IMR-90 (cell line): ENCODE measurements at regions not wholly inside any gene's neighbourhood (a gene's known extent, or its start where the extent isn't known, plus 50 kb on each side); places are given as distances from the start of the nearest gene placed in this dataset.
A peak's percentile ranks its signal among the peaks of the same experiment; 100 is the strongest.

Source experiments
- ATAC-seq: fragments of 200-7000 bp; cut with Tn5 transposase; 2 replicates; pipeline ENCODE4 v1.9.1; 2020; ENCODE audit warnings: low read depth, mild to moderate bottlenecking, moderate library complexity
- BruUV-seq: library from RNA; stranded (reverse); fragments of 400-500 nt; replicated peaks from 2 replicates; lab custom pipeline; 2021; lab: Mats Ljungman, UMichigan
- CTCF ChIA-PET: fragments of 300-600 bp; formaldehyde crosslinking; extraction: SDS; loops from one replicate; lab custom pipeline; 2021; ENCODE audit warnings: antibody characterized with exemption; lab: Yijun Ruan, JAX
- POLR2A ChIA-PET: fragments of 300-600 bp; sonication (Branson Sonifier 250); formaldehyde crosslinking; loops from one replicate; lab custom pipeline; 2022; ENCODE audit warnings: antibody characterized with exemption; ENCODE audit not compliant: unreplicated experiment; lab: Charles Lee
- DNase-seq: peaks from one replicate; pipeline ENCODE4 v3.0.0; 2013
- H2AFZ ChIP-seq: replicated peaks from 2 replicates; pipeline ENCODE3; 2013; ENCODE audit warnings: low read length, mild to moderate bottlenecking; ENCODE audit not compliant: poor library complexity
- H2AK5ac ChIP-seq: 2 replicates; pipeline ENCODE4 v1.6.1; 2013; ENCODE audit warnings: low read depth, low read length, inconsistent platforms
- H2AK9ac ChIP-seq: replicated peaks from 2 replicates; pipeline ENCODE3; 2013; ENCODE audit warnings: mild to moderate bottlenecking, low read depth, low read length, moderate library complexity; ENCODE audit not compliant: poor library complexity
- H2BK120ac ChIP-seq: 2 replicates; pipeline ENCODE4 v1.6.1; 2013; ENCODE audit warnings: low read depth, low read length, inconsistent platforms
- H2BK15ac ChIP-seq: 3 replicates; pipeline ENCODE4 v1.6.1; 2013; ENCODE audit warnings: low read depth, low read length, inconsistent platforms
- H2BK20ac ChIP-seq: 2 replicates; pipeline ENCODE4 v1.6.1; 2013; ENCODE audit warnings: low read depth, mild to moderate bottlenecking, inconsistent platforms, low read length, moderate library complexity
- H2BK5ac ChIP-seq: 2 replicates; pipeline ENCODE4 v1.6.1; 2013; ENCODE audit warnings: mild to moderate bottlenecking, low read depth, low read length, inconsistent platforms; ENCODE audit not compliant: poor library complexity, severe bottlenecking
- H3K14ac ChIP-seq: replicated peaks from 2 replicates; pipeline ENCODE4 v1.6.1; 2013; ENCODE audit warnings: low read depth, low read length, inconsistent platforms
- H3K18ac ChIP-seq: 2 replicates; pipeline ENCODE4 v1.6.1; 2013; ENCODE audit warnings: low read depth, low read length, control low read depth
- H3K23ac ChIP-seq: 2 replicates; pipeline ENCODE4 v1.6.1; 2013; ENCODE audit warnings: low read depth, low read length, inconsistent platforms
- H3K27ac ChIP-seq: 2 replicates; pipeline ENCODE4 v1.5.1; 2013; ENCODE audit warnings: mild to moderate bottlenecking, control low read depth, low read length; ENCODE audit not compliant: insufficient read depth
- H3K27me3 ChIP-seq: 2 replicates; pipeline ENCODE4 v1.6.1; 2013; ENCODE audit warnings: low read length; ENCODE audit not compliant: control insufficient read depth, insufficient read depth
- H3K36me3 ChIP-seq: 2 replicates; pipeline ENCODE4 v1.6.1; 2013; ENCODE audit warnings: low read length, mixed read lengths; ENCODE audit not compliant: control insufficient read depth, insufficient read depth
- H3K4ac ChIP-seq: 2 replicates; pipeline ENCODE4 v1.6.1; 2013; ENCODE audit warnings: low read depth, low read length, inconsistent platforms
- H3K4me1 ChIP-seq: 2 replicates; pipeline ENCODE4 v1.6.1; 2013; ENCODE audit warnings: low read length, mixed read lengths; ENCODE audit not compliant: control insufficient read depth, insufficient read depth
- H3K4me2 ChIP-seq: 2 replicates; pipeline ENCODE4 v1.6.1; 2013; ENCODE audit warnings: low read depth, mild to moderate bottlenecking, control low read depth, low read length, moderate library complexity
- H3K4me3 ChIP-seq: 2 replicates; pipeline ENCODE4 v1.5.1; 2013; ENCODE audit warnings: low read depth, mild to moderate bottlenecking, control low read depth, low read length, moderate library complexity; ENCODE audit not compliant: insufficient read depth
- H3K56ac ChIP-seq: 2 replicates; pipeline ENCODE4 v1.6.1; 2013; ENCODE audit warnings: low read length, inconsistent platforms; ENCODE audit not compliant: insufficient read depth; ENCODE audit errors: extremely low read depth
- H3K79me1 ChIP-seq, 2 experiments: 2 replicates each; pipeline ENCODE4 v1.6.1; 2013; ENCODE audit warnings: low read length in 2 of 2, inconsistent platforms in 1 of 2, low read depth in 1 of 2
- H3K9ac ChIP-seq: 2 replicates; pipeline ENCODE4 v1.6.1; 2013; ENCODE audit warnings: low read depth, low read length, control low read depth
- H3K9me1 ChIP-seq: 2 replicates; pipeline ENCODE4 v1.6.1; 2013; ENCODE audit warnings: low read length, inconsistent platforms; ENCODE audit not compliant: insufficient read depth
- H3K9me3 ChIP-seq: 2 replicates; pipeline ENCODE4 v1.6.1; 2013; ENCODE audit warnings: low read length; ENCODE audit not compliant: control insufficient read depth, insufficient read depth
- H4K20me1 ChIP-seq: 2 replicates; pipeline ENCODE4 v1.6.1; 2013; ENCODE audit warnings: low read length, inconsistent platforms; ENCODE audit not compliant: insufficient read depth
- H4K5ac ChIP-seq: 2 replicates; pipeline ENCODE4 v1.6.1; 2013; ENCODE audit warnings: mild to moderate bottlenecking, low read depth, low read length, control low read depth
- H4K8ac ChIP-seq, 2 experiments: 2 replicates each; pipeline ENCODE4 v1.6.1; 2013; ENCODE audit warnings: low read depth in 2 of 2, low read length in 2 of 2, control low read depth in 1 of 2, inconsistent platforms in 1 of 2
- H4K91ac ChIP-seq: 2 replicates; pipeline ENCODE4 v1.6.1; 2013; ENCODE audit warnings: low read depth, low read length, inconsistent platforms; ENCODE audit not compliant: insufficient read depth
- FOS ChIP-seq: fragments of 150-350 bp; IDR thresholded peaks from 2 replicates; pipeline ENCODE4 v1.6.1; 2016; ENCODE audit warnings: low read depth, low read length
- RAD21 ChIP-seq: IDR thresholded peaks from 2 replicates; pipeline ENCODE4 v1.6.1; 2012; ENCODE audit warnings: low read length, improper control_type of control experiment
- WGBS, 2 experiments: methylation state at CpG; one replicate each; pipeline versions ENCODE4 v1.1.5 to v1.1.7; 2013; ENCODE audit warnings: missing lambda C conversion rate in 2 of 2; ENCODE audit not compliant: insufficient read length in 1 of 2; ENCODE audit errors: extremely low coverage in 2 of 2; 5-methylcytosine and 5-hydroxymethylcytosine counted together
- dilution Hi-C: fragments of 300-500 bp; cut with HindIII; formaldehyde crosslinking; loops from one replicate; pipeline ENCODE4 v1.14.3; 2018; ENCODE audit warnings: low sequenced_read_pairs; ENCODE audit not compliant: unreplicated experiment
- in situ Hi-C: fragments of 300-500 bp; cut with MboI; formaldehyde crosslinking; loops from 3 replicates; pipeline ENCODE4 v1.14.3; 2019; ENCODE audit warnings: low sequenced_read_pairs, inconsistent platforms, mixed read lengths
- intact Hi-C: fragments of 100-400 bp; cut with micrococcal nuclease; formaldehyde crosslinking; loops from 2 replicates; pipeline ENCODE4 v1.10.0; 2022

DNA sequence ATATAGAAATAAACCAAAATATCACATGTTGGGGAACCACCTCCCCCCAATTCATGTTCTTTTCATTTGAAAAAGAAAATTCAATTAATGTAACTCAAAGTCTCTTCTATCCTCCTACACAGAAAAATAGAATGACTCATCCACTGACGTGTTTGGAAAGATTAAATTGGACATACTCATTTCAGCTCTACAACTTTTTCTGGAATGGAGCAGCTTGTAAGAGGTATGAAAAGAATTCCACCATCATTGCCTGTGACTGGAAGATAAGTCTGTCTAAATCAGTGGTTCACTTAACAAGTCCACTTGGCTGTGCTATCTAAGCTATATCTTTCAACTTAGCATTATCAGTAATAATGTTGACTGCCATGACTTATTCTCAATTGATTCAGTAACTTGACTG lies 702.3 kb downstream of the BRINP3 start:
- TF ChIP-seq RAD21 (no peak), FOS (peak; percentile 92)
- Histone ChIP-seq H3K4ac (no peak overlapping the region), H3K9me3 (no peaks in the 10 kb centered on the region), H3K9me1 (no peaks in the 10 kb centered on the region), H2BK120ac (peak overlapping the region; percentile 44), H3K4me1 (peaks cover 2% of the 10 kb centered on the region; the same call in 1 of the 2 replicates), H3K27me3 (no peaks in the 10 kb centered on the region), H3K36me3 (no peaks in the 10 kb centered on the region), H3K56ac (no peak overlapping the region), H3K79me1 (no peaks in the 10 kb centered on the region), H3K14ac (no peak overlapping the region), H3K27ac (no peak overlapping the region), H4K8ac (0 out of 4 replicates have a peak overlapping the region, but pooled peaks of 1 of the 2 experiments have one; percentile 42), H3K18ac (no peak overlapping the region; the same call in 1 of the 2 replicates), H2BK15ac (no peak overlapping the region), H2AK5ac (no peak overlapping the region), H4K91ac (no peak overlapping the region), H3K23ac (no peak overlapping the region), H2AFZ (no peak overlapping the region), H4K20me1 (no peaks in the 10 kb centered on the region), H3K4me3 (no peak overlapping the region), H2BK20ac (peak overlapping the region; percentile 32; the same call in 1 of the 2 replicates), H2AK9ac (no peak overlapping the region), H2BK5ac (peak overlapping the region; percentile 90), H3K4me2 (peak overlapping the region; percentile 80; the same call in 1 of the 2 replicates), H3K9ac (no peak overlapping the region), H4K5ac (no peak overlapping the region)
- ChIA-PET CTCF (interaction anchor here (0.6 kb wide), 1 partner anchor 23 kb away, joined by 4 read pairs; no protein-coding TSS in a partner anchor), POLR2A (no interaction called here)
- in situ Hi-C loops (no loop called here), intact Hi-C loops (loop anchor here (10.0 kb wide), 1 partner anchor 389 kb away; no protein-coding TSS in a partner anchor), dilution Hi-C loops (no loop called here)
- WGBS, 2 experiments: no CpG with 5 or more reads among the region's 1 CpG
- DNase-seq (peak; percentile 97), ATAC-seq (peak; percentile 98)
- no TSS peak for BruUV-seq
